ENCODE measurements at regions not wholly inside any gene's neighbourhood (a gene's known extent, or its start where the extent isn't known, plus 50 kb on each side); places are given as distances from the start of the nearest gene placed in this dataset.

- Histone ChIP-seq H2BK120ac (ENCODE audit: low read depth, low read length) (no peak overlapping the region), H3K4me3 (ENCODE audit: low read length in 2 of 2) (no peak overlapping the region), H4K91ac (ENCODE audit: low read depth, low read length, poor library complexity) (no peak overlapping the region), H2BK12ac (ENCODE audit: low read length) (no peak overlapping the region), H3K14ac (ENCODE audit: low read length) (no peak overlapping the region), H2BK15ac (ENCODE audit: low read length) (no peak overlapping the region), H4K8ac (ENCODE audit: low read depth, low read length) (no peak overlapping the region), H3K27ac (replicated peaks; ENCODE audit: low read length) (no peak overlapping the region), H3K9ac (ENCODE audit: low read depth, low read length, poor library complexity) (no peak overlapping the region), H3K4me2 (ENCODE audit: insufficient read depth, low read length, poor library complexity, severe bottlenecking) (no peak overlapping the region), H2BK5ac (ENCODE audit: low read length) (no peak overlapping the region), H3K27me3 (ENCODE audit: control insufficient read depth in 3 of 3, insufficient read depth in 3 of 3, low read depth in 1 of 3, low read length in 3 of 3) (no peaks in the 10 kb centered on the region), H3K9me3 (replicated peaks in 1 of 2; ENCODE audit: control insufficient read depth in 2 of 2, insufficient read depth in 1 of 2, low read depth in 1 of 2, low read length in 2 of 2) (no peaks in the 10 kb centered on the region), H3K36me3 (replicated peaks in 1 of 2; ENCODE audit: control insufficient read depth in 2 of 2, insufficient read depth in 2 of 2, low read length in 2 of 2) (no peaks in the 10 kb centered on the region), H2AFZ (ENCODE audit: low read length) (no peak overlapping the region), H3K23ac (ENCODE audit: low read depth, low read length, poor library complexity) (no peak overlapping the region), H2AK5ac (ENCODE audit: low read depth, low read length) (no peak overlapping the region), H3K18ac (ENCODE audit: low read length) (no peak overlapping the region), H3K79me1 (ENCODE audit: low read depth, low read length) (no peaks in the 10 kb centered on the region), H3K4ac (ENCODE audit: low read length) (no peak overlapping the region), H3K4me1 (ENCODE audit: control insufficient read depth in 2 of 2, insufficient read depth in 1 of 2, low read depth in 1 of 2, low read length in 2 of 2) (no peaks in the 10 kb centered on the region)
- no peak for DNase-seq (ENCODE audit: low spot score)
- WGBS, 2 donors (ENCODE audit: extremely low coverage in 2 of 2, insufficient read length in 2 of 2, insufficient replicate concordance in 1 of 2) = no CpG with 5 or more reads among the region's 2 CpGs
Measured at GRCh38 chr1:60343736-60344135, 270.2 kb upstream of the C1orf87 start.

GRCh38 chr1:60342569-60342968, 269.0 kb upstream of the C1orf87 start:
- no peak overlapping the region for H2BK15ac ChIP-seq (ENCODE audit: low read length)
- H3K14ac ChIP-seq (ENCODE audit: low read length) = no peak overlapping the region
- H4K91ac ChIP-seq (ENCODE audit: low read depth, low read length, poor library complexity) = no peak overlapping the region
- no peaks in the 10 kb centered on the region for H3K4me1 ChIP-seq (ENCODE audit: control insufficient read depth in 2 of 2, insufficient read depth in 1 of 2, low read depth in 1 of 2, low read length in 2 of 2)
- H2BK12ac ChIP-seq (ENCODE audit: low read length) = no peak overlapping the region
- H3K18ac ChIP-seq (ENCODE audit: low read length) = no peak overlapping the region
- H3K23ac ChIP-seq (ENCODE audit: low read depth, low read length, poor library complexity) = no peak overlapping the region
- H3K79me1 ChIP-seq (ENCODE audit: low read depth, low read length) = no peaks in the 10 kb centered on the region
- H2AFZ ChIP-seq (ENCODE audit: low read length) = no peak overlapping the region
- H3K9ac ChIP-seq (ENCODE audit: low read depth, low read length, poor library complexity) = no peak overlapping the region
- H3K4me3 ChIP-seq (ENCODE audit: low read length in 2 of 2) = no peak overlapping the region
- H2BK120ac ChIP-seq (ENCODE audit: low read depth, low read length) = no peak overlapping the region
- H3K4me2 ChIP-seq (ENCODE audit: insufficient read depth, low read length, poor library complexity, severe bottlenecking) = no peak overlapping the region
- no peak overlapping the region for H3K27ac ChIP-seq (replicated peaks; ENCODE audit: low read length)
- no peaks in the 10 kb centered on the region for H3K9me3 ChIP-seq (replicated peaks in 1 of 2; ENCODE audit: control insufficient read depth in 2 of 2, insufficient read depth in 1 of 2, low read depth in 1 of 2, low read length in 2 of 2)
- H4K8ac ChIP-seq (ENCODE audit: low read depth, low read length) = no peak overlapping the region
- H3K36me3 ChIP-seq (replicated peaks in 1 of 2; ENCODE audit: control insufficient read depth in 2 of 2, insufficient read depth in 2 of 2, low read length in 2 of 2) = no peaks in the 10 kb centered on the region
- no peak for DNase-seq (ENCODE audit: low spot score)
- no peak overlapping the region for H2AK5ac ChIP-seq (ENCODE audit: low read depth, low read length)
- H3K27me3 ChIP-seq (ENCODE audit: control insufficient read depth in 3 of 3, insufficient read depth in 3 of 3, low read depth in 1 of 3, low read length in 3 of 3) = no peaks in the 10 kb centered on the region
- WGBS, 2 donors (ENCODE audit: extremely low coverage in 2 of 2, insufficient read length in 2 of 2, insufficient replicate concordance in 1 of 2) = no CpG with 5 or more reads among the region's 1 CpG
- H3K4ac ChIP-seq (ENCODE audit: low read length) = no peak overlapping the region
- no peak overlapping the region for H2BK5ac ChIP-seq (ENCODE audit: low read length)

- Histone ChIP-seq H3K27me3 (ENCODE audit: control insufficient read depth in 3 of 3, insufficient read depth in 3 of 3, low read depth in 1 of 3, low read length in 3 of 3) (no peaks in the 10 kb centered on the region), H3K9me3 (replicated peaks in 1 of 2; ENCODE audit: control insufficient read depth in 2 of 2, insufficient read depth in 1 of 2, low read depth in 1 of 2, low read length in 2 of 2) (no peaks in the 10 kb centered on the region), H3K18ac (ENCODE audit: low read length) (no peak overlapping the region), H2AFZ (ENCODE audit: low read length) (no peak overlapping the region), H3K23ac (ENCODE audit: low read depth, low read length, poor library complexity) (no peak overlapping the region), H3K79me1 (ENCODE audit: low read depth, low read length) (no peaks in the 10 kb centered on the region), H3K14ac (ENCODE audit: low read length) (no peak overlapping the region), H2BK5ac (ENCODE audit: low read length) (no peak overlapping the region), H3K4me1 (ENCODE audit: control insufficient read depth in 2 of 2, insufficient read depth in 1 of 2, low read depth in 1 of 2, low read length in 2 of 2) (no peaks in the 10 kb centered on the region), H2BK12ac (ENCODE audit: low read length) (no peak overlapping the region), H3K27ac (replicated peaks; ENCODE audit: low read length) (no peak overlapping the region), H4K91ac (ENCODE audit: low read depth, low read length, poor library complexity) (no peak overlapping the region), H3K4me3 (ENCODE audit: low read length in 2 of 2) (no peak overlapping the region), H2AK5ac (ENCODE audit: low read depth, low read length) (no peak overlapping the region), H4K8ac (ENCODE audit: low read depth, low read length) (no peak overlapping the region), H2BK120ac (ENCODE audit: low read depth, low read length) (no peak overlapping the region), H3K36me3 (replicated peaks in 1 of 2; ENCODE audit: control insufficient read depth in 2 of 2, insufficient read depth in 2 of 2, low read length in 2 of 2) (no peaks in the 10 kb centered on the region), H3K4ac (ENCODE audit: low read length) (no peak overlapping the region), H3K4me2 (ENCODE audit: insufficient read depth, low read length, poor library complexity, severe bottlenecking) (no peak overlapping the region), H2BK15ac (ENCODE audit: low read length) (no peak overlapping the region), H3K9ac (ENCODE audit: low read depth, low read length, poor library complexity) (no peak overlapping the region)
- no peak for DNase-seq (ENCODE audit: low spot score)
- no CpG with 5 or more reads among the region's 1 CpG for WGBS, 2 donors (ENCODE audit: extremely low coverage in 2 of 2, insufficient read length in 2 of 2, insufficient replicate concordance in 1 of 2)
Measured at GRCh38 chr1:60341274-60341673, 267.7 kb upstream of the C1orf87 start.

- Histone ChIP-seq H3K4ac (ENCODE audit: low read length) (no peak overlapping the region), H2AK5ac (ENCODE audit: low read depth, low read length) (no peak overlapping the region), H2BK12ac (ENCODE audit: low read length) (no peak overlapping the region), H4K8ac (ENCODE audit: low read depth, low read length) (no peak overlapping the region), H3K27ac (replicated peaks; ENCODE audit: low read length) (no peak overlapping the region), H3K23ac (ENCODE audit: low read depth, low read length, poor library complexity) (no peak overlapping the region), H3K79me1 (ENCODE audit: low read depth, low read length) (no peaks in the 10 kb centered on the region), H4K91ac (ENCODE audit: low read depth, low read length, poor library complexity) (no peak overlapping the region), H3K4me3 (ENCODE audit: low read length in 2 of 2) (no peak overlapping the region), H2BK120ac (ENCODE audit: low read depth, low read length) (no peak overlapping the region), H3K18ac (ENCODE audit: low read length) (no peak overlapping the region), H3K4me2 (ENCODE audit: insufficient read depth, low read length, poor library complexity, severe bottlenecking) (no peak overlapping the region), H2BK15ac (ENCODE audit: low read length) (no peak overlapping the region), H3K9me3 (replicated peaks in 1 of 2; ENCODE audit: control insufficient read depth in 2 of 2, insufficient read depth in 1 of 2, low read depth in 1 of 2, low read length in 2 of 2) (peaks cover 0 to 2% of the 10 kb centered on the region in 2 donors), H3K4me1 (ENCODE audit: control insufficient read depth in 2 of 2, insufficient read depth in 1 of 2, low read depth in 1 of 2, low read length in 2 of 2) (no peaks in the 10 kb centered on the region), H3K36me3 (replicated peaks in 1 of 2; ENCODE audit: control insufficient read depth in 2 of 2, insufficient read depth in 2 of 2, low read length in 2 of 2) (no peaks in the 10 kb centered on the region), H3K14ac (ENCODE audit: low read length) (no peak overlapping the region), H2AFZ (ENCODE audit: low read length) (no peak overlapping the region), H3K27me3 (ENCODE audit: control insufficient read depth in 3 of 3, insufficient read depth in 3 of 3, low read depth in 1 of 3, low read length in 3 of 3) (no peaks in the 10 kb centered on the region), H2BK5ac (ENCODE audit: low read length) (no peak overlapping the region), H3K9ac (ENCODE audit: low read depth, low read length, poor library complexity) (no peak overlapping the region)
- DNase-seq (ENCODE audit: low spot score) = no peak
- no CpG with 5 or more reads among the region's 1 CpG for WGBS, 2 donors (ENCODE audit: extremely low coverage in 2 of 2, insufficient read length in 2 of 2, insufficient replicate concordance in 1 of 2)
Measured at GRCh38 chr1:60331647-60332046, 258.1 kb upstream of the C1orf87 start.
